K562 (cell line): ENCODE measurements at regions not wholly inside any gene's neighbourhood (a gene's known extent, or its start where the extent isn't known, plus 50 kb on each side); places are given as distances from the start of the nearest gene placed in this dataset.

Source experiments
- CREB5 ChIP-seq: fragments of 250-450 bp; sonication (Bioruptor Pico); IDR thresholded peaks from 2 replicates; pipeline ENCODE4 v1.5.0; 2020; ENCODE audit warnings: mild to moderate bottlenecking
- CTCF ChIP-seq, 3 experiments: IDR thresholded peaks in 2 of 3; conservative IDR thresholded peaks in 1 of 3; 2 replicates each; pipeline ENCODE4 v1.5.1; 2011 to 2012; ENCODE audit warnings: low read length in 3 of 3, mild to moderate bottlenecking in 3 of 3, control low read depth in 2 of 3, improper control_type of control experiment in 1 of 3, inconsistent platforms in 1 of 3, low read depth in 1 of 3, mixed read lengths in 1 of 3, moderate library complexity in 1 of 3; ENCODE audit not compliant: insufficient read depth in 2 of 3
- ELF4 ChIP-seq: fragments of 450-650 bp; formaldehyde crosslinking; IDR thresholded peaks from 2 replicates; pipeline ENCODE4 v1.4.0; 2022; ENCODE audit warnings: missing genetic modification characterization
- ETV5 ChIP-seq: sonication (generic); formaldehyde crosslinking; IDR thresholded peaks from 2 replicates; pipeline ENCODE4 v1.4.0; 2020; ENCODE audit warnings: low read depth, mild to moderate bottlenecking, missing genetic modification reagents
- EZH2 ChIP-seq: IDR thresholded peaks from 2 replicates; pipeline ENCODE4 v1.6.1; 2012; ENCODE audit warnings: low read depth, mild to moderate bottlenecking, inconsistent platforms, low read length, borderline replicate concordance
- MYBL2 ChIP-seq, 2 experiments: fragments of 450-650 bp in 1 of 2; sonication (generic) in 1 of 2; formaldehyde crosslinking in 1 of 2; IDR thresholded peaks; 2 replicates each; pipeline versions ENCODE4 v1.6.1 to v1.8.1; 2017 to 2022; ENCODE audit warnings: borderline replicate concordance in 1 of 2, inconsistent platforms in 1 of 2, low read depth in 1 of 2, mild to moderate bottlenecking in 1 of 2, missing genetic modification reagents in 1 of 2, moderate library complexity in 1 of 2
- NRF1 ChIP-seq, 2 experiments: fragments of 450-650 bp; IDR thresholded peaks in 1 of 2; conservative IDR thresholded peaks in 1 of 2; 2 replicates each; pipeline ENCODE4 v1.6.1; 2014; ENCODE audit warnings: mild to moderate bottlenecking in 2 of 2
- RBBP5 ChIP-seq: fragments of 200-600 bp; sonication (generic); IDR thresholded peaks from 2 replicates; pipeline ENCODE4 v1.6.1; 2012; ENCODE audit warnings: borderline replicate concordance, mild to moderate bottlenecking, low read length, control low read depth, inconsistent platforms; ENCODE audit not compliant: insufficient read depth, poor library complexity, severe bottlenecking
- XRCC3 ChIP-seq: fragments of 450-650 bp; IDR thresholded peaks from 2 replicates; pipeline ENCODE4 v1.6.1; 2017; ENCODE audit warnings: mild to moderate bottlenecking, moderate library complexity
- YY1 ChIP-seq, 3 experiments: IDR thresholded peaks; 2 replicates each; pipeline ENCODE4 v1.6.1; 2011; ENCODE audit warnings: low read length in 2 of 3, mild to moderate bottlenecking in 2 of 3, moderate library complexity in 2 of 3, borderline replicate concordance in 1 of 3, control low read depth in 1 of 3, low read depth in 1 of 3; ENCODE audit not compliant: insufficient read depth in 3 of 3, insufficient replicate concordance in 2 of 3, control insufficient read depth in 1 of 3, insufficient read length in 1 of 3; ENCODE audit errors: extremely low read depth in 1 of 3
- ZEB2 ChIP-seq: fragments of 450-650 bp; IDR thresholded peaks from 2 replicates; pipeline ENCODE4 v1.6.1; 2016
- ZNF239 ChIP-seq: fragments of 250-450 bp; sonication (Bioruptor Pico); IDR thresholded peaks from 2 replicates; pipeline ENCODE4 v1.4.0; 2020; ENCODE audit warnings: mild to moderate bottlenecking

- TF ChIP-seq XRCC3 (no peak), CREB5 (no peak), MYBL2 (IDR thresholded peaks at IDR 0.05; ENCODE audit: low read depth) (no peak), MYBL2 (CRISPR knock-in tag; IDR thresholded peaks at IDR 0.05; ENCODE audit: borderline replicate concordance) (no peak), NRF1 (conservative IDR thresholded peaks at IDR 0.05 in 1 of 2, IDR thresholded peaks at IDR 0.05 in 1 of 2) (no peak), ETV5 (CRISPR knock-in tag) (no peak), ZEB2 (no peak), RBBP5 (no peak), ZNF239 (CRISPR knock-in tag) (no peak), CTCF (IDR thresholded peaks at IDR 0.05 in 2 of 3, conservative IDR thresholded peaks at IDR 0.05 in 1 of 3; ENCODE audit: insufficient read depth in 2 of 3, low read depth in 1 of 3, low read length in 3 of 3) (no peak), EZH2 (no peak), ELF4 (CRISPR knock-in tag) (no peak), YY1 (IDR thresholded peaks at IDR 0.05; ENCODE audit: borderline replicate concordance in 1 of 3, control insufficient read depth in 1 of 3, extremely low read depth in 1 of 3, insufficient read depth in 3 of 3, insufficient read length in 1 of 3, insufficient replicate concordance in 2 of 3, low read depth in 1 of 3, low read length in 2 of 3) (no peak)
These were observed 374.9 kb upstream of the TNC start for GRCh38 chr9:115492869-115493268.
